Ammon's horn (tissue), 1 donor: ENCODE measurements at regions not wholly inside any gene's neighbourhood (a gene's known extent, or its start where the extent isn't known, plus 50 kb on each side); places are given as distances from the start of the nearest gene placed in this dataset.

ENCODE experiments used
- DNase-seq: peaks from one replicate; pipeline ENCODE4 v3.0.0-alpha.2; 2016; ENCODE audit warnings: low spot score

DNA sequence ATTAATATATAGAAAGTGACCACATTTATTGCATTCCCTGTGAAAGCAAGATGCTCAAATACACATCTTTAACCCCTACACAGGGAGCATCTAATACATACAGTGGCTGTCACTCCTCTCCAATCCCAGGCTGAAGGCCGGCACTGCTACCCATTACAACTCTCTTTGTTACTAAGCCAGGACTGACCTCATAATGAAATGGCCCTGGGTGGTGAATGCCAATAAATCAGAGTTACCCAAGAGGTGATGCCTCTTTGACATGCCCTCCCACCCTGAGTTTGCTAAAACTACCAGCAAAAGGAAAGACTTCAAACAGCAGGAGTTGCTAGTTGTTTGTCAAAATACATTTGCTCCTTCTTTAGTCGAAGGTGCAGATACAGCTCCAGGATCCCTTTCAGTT is 214.2 kb downstream of the FOXA2 start:
- DNase-seq: no peak

DNA sequence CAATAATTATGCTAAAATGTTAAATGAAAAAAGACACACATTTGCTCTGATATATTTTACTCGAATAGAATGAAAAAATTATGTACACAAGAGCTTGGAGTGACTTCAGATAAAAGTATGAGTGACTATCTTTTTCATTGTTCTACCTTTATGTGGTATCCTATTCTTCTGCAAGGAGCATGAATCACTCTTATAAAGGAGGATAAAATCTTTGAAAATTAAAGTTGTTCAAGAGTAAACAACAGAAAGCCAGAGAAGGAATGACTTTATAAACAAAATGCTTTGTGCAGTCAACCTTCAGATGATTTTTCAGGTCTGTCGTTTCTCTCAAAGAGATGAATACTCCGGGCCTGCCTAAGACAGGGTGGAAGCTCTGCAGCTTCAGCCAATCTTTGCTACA is 215.3 kb downstream of the FOXA2 start:
- no peak for DNase-seq

DNA sequence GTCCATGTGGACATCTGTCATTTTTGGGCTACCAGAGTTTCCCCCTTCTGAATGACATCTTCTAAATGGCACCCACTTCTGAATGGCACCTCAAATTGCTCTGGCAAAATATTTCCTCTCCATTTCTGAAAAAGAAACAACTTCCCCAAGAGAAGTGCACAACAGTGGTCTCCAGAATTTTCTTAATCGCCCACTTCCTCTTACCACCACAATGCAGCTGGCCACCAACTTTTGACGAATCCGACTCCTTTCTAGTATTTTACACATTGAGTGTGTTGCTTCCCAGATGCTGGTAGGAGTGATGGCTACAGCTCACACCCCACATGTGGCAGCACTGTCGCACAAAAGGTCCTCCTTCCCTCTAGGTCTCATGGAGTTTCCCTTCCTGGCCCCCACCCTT is 216.1 kb downstream of the FOXA2 start:
- DNase-seq: no peak

DNA sequence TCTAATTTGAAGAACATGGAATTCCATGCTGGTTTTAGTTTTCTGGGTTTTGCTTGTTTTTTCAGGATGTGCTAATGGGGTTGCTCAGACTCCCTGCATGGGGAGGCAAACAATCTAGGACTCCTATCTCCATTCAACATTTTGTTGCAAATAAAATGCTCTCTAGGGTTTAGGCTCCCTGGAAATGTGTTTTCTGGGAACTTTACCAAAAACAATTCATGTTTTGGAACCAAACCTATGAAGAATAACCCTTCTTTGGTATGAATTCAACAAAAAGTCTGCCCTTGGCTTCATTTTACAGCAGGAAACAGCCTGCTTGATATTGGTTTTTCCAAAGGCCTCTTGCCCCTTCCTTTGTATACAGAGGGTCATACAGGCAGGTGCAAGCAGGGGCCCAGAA is 217.7 kb downstream of the FOXA2 start:
- DNase-seq: no peak

DNA sequence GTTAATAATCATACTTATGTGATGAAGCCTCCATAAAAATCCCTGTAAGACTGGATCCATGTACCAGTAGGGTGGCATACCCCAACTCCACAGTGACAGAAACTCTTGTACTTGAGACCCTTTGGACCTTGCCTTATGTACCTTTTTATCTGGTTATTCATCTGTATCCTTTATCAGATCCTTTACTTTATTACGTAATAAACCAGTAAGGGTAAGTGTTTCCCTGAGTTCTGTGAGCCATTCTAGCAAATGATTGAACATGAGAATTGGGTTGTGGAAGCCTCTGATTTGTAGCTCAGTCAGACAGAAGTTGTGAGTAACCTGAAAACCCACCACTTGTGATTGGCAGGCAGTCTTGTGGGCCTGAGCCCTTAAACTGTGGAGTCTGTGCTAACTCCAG is 229.7 kb downstream of the FOXA2 start:
- no peak for DNase-seq

DNA sequence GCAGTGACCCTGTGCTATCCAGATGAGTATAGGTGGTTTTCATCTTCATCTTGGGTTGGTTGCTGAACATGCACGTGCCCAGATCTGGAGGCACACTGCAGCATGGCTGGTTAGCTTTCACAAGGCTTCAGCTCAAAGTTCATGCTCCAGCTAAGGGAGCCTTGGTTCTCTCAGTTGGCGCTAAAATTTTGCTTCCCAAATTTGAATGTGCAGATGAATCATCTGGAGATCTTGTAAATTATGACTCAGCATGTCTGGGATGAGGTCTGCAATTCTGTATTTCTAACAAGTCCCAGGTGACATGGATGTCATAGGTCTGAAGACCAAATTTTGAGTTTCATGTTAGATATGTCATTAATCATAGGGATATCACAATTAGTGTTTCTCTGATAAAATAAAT is 230.8 kb downstream of the FOXA2 start:
- DNase-seq: no peak

DNA sequence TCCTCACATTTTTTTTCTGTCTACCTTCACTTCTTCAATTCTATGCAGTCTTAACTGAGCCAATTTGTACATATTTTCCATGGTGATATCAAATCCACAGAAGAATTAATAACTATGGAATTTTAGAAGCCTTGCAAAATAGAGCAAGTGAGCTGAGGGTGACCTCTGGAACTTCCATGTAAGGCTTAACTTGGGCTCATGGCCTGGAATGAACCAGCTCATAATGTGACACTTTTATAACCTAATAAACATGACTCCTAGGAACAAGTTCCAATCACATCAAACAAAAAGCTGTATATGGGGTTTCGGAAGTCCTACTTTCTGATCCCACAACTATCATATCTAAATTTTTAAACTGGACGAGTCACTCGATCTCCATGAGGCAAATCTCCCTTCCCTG is 232.4 kb downstream of the FOXA2 start:
- no peak for DNase-seq

DNA sequence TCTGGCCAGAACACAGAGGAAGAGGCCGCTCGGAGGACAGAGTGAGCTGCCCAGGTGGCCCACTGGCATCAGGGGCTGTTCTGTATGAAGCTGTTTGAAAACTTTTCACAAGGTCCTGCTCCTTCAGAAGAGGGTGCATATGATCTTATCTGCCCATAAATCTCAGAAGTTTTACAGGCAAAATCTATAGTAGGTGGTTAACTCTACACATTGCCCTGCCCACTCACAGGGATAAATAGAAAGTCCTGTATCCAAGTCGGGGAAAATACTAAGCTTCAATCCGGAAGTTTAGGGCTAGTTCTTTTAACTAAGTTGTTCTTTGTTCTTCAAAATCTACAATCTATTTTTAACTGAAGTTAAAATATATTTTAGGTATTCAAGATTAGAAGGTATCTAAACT is 233.7 kb downstream of the FOXA2 start:
- DNase-seq: no peak

DNA sequence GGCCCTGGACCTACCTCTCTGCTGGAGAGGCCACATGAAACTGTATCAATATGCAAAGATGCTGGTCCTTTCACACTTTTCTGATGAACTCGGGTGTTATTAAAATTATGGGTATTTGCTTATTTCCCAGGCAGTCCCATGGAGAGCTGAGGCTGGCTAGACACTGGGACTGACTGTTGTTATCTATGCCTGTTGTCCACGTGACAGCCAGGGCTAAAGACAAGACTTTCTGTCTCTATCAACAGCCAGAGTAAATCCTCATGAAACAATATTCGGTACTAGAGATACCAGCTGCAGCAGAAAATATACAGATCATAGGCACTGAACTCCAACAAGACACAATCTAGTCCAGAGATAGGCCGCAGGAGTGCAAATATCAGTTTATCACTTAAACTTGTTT is 236.4 kb downstream of the FOXA2 start:
- DNase-seq: no peak

DNA sequence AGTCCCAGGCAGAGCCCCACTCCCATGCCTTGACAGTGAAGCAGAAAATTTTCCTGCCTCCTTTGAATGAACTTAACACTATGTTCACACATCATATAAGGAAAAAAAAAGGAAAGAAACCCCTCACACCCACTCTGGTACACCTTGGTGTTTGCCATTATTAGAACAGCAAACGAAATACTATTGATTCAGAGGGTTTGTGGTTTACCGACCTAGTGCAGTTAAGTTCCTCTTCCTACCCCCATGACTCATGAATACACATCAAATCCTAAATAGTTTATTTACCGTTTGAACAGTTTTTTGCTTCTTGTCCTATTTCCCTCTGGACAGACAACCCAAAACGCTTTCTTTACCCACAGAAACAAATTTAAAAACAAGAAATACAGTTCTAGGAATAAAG is 237.7 kb downstream of the FOXA2 start:
- no peak for DNase-seq

DNA sequence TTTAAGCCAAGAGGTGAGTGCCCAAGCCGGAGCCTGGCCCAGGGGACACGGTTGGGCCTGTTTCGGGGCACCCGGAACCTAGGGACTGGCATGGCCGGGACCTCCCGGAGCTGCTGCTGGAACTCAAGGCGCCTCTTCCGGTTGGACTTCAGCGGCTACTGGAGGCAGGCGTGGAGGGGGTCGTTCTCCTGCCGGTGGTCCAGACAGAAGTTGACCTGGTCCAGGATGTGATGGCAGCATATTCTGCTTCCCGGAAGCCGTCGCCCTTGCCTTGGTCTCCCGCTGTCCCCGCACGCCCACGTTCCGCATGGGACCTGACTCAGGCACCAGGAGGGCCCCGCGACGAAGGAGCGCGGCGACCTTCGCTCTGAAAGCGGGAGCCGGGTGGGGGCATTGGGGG is 240.8 kb downstream of the FOXA2 start:
- DNase-seq: no peak

DNA sequence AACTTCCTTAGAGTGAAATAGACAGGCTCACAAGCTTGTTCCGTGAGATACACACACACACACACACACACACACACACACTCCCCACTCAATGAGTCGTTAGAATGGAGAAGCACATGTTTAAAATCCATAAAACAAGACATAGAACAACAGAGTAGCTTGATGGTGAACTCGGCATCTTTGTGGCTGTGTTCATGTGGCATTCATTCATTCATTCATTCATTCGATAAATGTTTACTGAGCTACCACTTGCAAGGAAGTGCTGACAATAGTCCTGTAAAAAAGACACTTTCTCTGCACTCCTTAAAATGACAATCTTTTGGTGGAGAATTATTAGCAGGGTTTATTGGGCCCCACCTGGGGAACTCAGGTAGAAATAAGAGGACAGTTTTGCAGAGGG is 242.0 kb downstream of the FOXA2 start:
- no peak for DNase-seq

DNA sequence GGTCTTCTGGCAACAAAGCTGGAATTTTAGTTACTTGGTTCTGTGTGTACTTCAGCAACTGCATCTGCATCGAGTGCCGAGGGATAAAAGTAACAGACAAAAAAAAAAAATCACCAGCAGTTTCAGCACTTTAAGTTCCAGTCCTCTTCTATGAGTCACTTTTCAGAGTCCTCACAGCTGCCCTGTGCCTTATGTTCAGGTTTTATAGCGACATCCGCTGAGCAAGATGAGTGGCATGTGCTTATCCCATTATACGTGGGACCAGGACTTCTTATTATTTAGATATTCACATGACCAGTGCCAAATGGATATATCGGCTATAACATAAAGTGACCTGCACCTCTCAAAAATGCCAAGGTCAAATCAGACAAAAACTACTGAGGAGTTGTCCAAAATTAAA is 242.9 kb downstream of the FOXA2 start:
- no peak for DNase-seq

DNA sequence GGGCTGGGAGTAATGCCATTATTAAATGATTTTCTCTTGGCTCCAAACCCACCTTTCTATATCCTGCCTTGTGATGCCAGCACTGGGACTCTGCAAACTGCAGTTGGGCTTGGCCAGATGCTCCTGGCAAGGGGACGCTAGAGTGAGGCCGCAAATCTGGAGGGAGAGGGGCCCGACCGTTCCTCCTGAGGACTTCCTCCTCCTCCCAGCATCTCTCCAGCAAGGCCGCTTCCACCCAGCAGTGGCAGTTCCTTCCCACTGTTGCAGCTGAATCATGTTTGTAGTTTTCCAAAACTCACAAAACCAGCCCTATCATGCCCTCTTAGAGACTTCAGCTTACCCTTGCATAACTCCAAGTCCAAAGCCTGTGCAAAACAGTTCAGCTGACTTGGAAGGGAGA is 244.4 kb downstream of the FOXA2 start:
- no peak for DNase-seq

DNA sequence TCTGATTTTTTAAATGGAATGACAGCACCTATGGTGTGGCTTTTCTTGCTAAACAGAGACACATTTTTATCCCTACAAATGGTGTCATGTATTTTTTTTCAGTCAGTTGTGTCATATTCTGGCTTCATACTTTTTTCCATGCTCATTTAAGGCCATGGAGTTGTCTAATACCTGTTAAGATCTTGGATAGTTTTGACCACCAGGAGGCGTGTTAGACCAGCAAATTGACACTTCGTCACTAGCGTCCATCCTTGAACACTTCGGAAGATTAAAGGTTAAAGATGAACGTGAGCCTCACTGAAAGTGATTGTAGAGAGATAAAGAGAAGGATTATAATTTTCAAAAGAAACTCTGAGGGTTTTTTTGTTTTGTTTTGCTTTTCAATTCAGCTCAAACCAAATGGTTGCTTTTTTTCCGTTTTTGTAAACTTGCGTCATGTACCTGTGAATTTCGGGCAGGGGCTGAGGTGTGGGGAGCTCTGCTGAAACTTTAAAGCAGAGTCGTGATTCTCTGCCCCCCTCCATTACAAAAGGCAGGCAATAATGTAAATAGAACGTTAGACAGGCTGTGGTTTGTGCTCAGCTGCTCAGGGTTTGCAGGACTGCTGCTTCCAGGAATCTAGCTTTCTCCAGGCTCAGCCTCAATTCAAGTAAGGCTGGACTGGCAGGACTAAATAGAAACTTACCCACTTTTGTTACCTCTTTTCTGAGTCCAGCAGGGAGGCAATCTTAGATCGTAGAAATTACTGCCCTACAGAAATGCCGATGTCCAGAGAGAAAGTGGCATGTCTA is 245.1 kb downstream of the FOXA2 start:
- DNase-seq: peak; percentile 73

DNA sequence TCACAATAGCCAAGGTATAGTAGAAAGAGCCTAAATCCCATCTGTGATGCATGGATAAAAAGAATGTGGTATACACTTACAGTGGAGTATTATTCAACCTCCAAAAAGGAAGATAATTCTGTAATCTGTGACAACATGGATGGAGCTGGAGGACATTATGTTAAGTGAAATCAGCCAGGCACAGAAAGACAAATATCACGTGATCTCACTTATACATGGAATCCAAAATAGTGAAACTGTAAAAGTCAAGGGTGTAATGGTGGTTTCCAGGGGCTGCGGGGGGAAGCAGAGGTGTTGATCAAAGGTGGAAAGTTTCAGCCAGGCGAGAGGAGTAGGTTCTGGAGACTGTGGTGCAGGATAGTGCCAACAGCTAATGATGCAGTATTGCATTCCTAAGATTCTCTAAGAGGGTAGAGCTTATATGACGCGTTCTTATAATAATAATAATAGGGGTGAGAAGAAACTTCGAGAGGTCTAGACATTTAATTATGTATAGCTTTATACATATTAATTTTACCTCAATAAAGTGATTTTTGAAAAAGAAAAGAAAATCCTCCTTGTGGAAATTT is 246.1 kb downstream of the FOXA2 start:
- DNase-seq: no peak

DNA sequence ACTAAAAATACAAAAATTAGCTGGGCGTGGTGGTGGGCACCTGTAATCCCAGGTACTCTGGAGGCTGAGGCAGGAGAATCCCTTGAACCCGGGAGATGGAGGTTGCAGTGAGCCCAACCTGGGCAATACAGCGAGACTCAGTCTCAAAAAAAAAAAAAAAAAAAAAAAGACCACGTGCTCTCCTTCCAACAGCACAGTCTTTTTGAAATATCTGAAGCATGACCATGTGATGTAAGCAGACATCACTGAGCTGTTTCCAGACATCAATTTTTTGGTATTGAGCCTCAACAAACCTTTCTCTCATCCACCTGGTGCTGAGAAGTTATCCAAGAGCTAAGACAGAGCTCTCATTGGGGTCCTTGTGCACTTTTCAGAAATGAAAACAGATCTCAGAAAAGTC is 249.2 kb downstream of the FOXA2 start:
- DNase-seq: no peak

DNA sequence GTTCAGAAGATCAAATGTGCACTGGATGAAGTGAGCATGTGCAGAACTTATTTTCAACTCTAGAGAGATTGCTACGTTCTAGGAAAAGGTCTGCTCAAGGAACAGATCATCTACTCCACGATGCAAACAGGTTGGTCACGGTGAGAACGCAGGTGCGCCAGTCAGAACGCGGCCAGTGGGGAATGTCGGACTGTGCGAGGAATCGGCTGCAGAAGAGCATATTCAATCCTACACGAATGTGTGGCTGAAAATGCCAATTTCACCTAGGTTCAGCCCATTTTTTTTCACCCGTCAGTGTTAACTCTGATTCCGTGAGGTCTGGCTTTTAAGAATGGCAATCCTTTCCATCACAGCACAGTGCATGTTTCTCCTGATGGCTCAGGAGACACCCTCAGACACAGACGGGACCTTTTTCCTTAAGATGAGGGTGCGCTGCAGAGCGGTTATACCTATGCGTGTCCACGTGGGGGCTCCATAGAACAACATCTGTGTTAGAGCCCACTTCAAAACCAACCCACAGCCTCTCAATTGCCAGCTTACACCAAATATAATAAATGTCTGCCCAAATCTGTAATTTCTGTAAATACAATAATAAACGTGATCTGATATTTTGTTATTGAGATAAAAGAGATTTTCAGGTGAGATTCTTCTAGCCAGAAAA is 250.4 kb downstream of the FOXA2 start:
- peak; percentile 67 for DNase-seq

DNA sequence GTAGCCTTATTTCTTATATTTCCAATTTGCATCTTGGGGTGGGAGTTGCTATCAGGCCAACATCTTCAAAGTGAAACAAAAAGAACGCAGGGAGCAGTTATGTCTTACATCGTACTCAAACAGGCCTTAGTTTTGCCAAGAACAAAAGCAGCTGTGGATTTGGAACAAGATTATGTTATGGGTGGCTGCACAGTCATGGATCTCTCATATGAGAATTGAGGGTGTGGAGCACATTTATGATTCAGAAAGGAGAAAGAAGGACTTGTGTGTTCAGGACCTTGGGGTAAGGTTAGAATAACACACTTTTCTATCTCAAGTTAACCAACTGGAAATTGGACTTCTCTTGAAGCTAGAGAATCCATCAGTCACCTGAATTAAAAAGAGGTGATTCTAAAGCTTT is 259.9 kb downstream of the FOXA2 start:
- DNase-seq: no peak

DNA sequence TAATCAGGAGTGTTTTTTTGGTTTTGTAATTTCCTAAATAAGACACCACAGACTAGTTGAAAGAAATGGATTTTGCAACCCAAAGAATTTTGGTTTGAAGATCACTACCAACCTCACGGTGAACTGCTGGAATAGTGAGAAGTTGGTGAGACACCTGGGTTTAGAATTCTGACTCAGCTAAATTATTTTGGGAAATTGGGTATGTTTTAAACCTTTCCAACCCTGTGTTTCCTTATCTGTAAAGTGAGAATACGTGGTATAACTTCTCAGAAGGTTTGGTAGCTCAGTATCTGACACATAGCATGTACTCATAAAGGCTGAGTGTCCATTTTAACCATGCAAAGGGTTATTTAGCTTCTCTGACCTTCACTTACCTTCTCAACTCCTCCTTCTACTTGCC is 261.9 kb downstream of the FOXA2 start:
- DNase-seq: no peak

DNA sequence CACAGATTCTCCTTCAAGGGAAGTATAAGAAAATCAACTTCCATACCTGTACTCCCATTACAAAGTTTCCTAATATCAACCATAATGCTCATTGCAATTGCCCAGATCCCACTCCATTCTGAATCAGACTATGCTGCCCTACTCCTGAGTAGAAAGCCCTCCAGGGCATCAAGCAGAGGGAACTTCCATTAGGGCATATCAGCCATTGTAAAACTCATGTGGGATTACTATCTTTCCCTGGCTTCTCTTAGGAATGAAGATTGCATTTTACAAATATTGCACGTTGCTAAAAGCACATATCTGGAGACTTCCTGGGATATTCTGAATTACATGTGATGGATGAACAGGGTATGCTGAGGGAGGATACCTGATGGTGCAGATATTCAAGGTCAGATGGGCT is 263.2 kb downstream of the FOXA2 start:
- no peak for DNase-seq

DNA sequence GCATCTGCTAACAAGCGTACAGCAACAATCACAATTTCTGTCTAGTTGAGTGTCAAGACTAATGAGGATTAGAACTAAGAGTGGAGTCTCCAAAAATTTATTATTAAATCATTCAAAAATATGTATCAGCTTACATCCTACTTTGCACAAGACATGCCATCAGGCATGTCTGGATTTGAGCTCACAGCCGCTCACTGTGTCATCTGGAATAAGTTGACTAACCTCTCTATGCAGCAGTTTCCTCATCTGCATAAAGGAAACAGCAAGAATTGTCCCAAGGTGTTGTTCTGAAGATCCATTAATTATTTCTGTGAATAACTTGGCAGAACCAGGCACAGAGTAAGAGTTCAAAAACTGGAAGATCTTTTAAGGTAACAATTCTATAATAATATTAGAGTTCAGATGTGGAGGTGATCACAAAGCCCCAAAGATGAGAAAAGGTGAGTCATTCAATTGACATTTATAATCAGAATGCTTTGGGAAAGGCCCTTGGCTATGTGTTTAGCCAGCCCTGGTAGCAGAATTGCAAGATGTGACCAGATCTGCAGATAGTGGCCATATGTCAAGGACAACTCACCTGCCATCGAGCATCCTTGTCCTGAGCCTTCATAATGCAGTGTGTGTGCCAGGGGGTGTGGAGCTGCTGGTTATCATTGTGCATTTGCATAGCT is 264.0 kb downstream of the FOXA2 start:
- no peak for DNase-seq

DNA sequence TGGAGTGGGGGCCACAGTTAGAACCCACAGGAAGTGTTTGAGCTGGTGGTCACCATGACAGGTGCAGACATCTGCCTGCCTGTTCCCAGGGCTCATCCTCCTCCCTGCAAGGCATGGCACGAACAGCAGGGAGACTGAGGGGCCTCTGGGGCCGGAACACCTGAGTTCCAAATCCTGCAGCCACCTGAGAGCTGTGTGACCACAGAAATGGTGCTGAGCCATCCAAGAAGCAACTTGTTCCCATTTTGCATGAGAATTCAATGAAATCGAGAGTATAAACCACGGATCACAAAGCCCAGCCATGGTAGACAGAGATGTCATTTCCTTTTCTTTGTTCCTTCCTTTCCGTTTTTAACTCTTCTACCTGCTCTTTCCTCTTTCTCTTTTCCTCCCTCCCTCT is 268.6 kb downstream of the FOXA2 start:
- no peak for DNase-seq
